B cell (primary cell): ENCODE measurements at regions not wholly inside any gene's neighbourhood (a gene's known extent, or its start where the extent isn't known, plus 50 kb on each side); places are given as distances from the start of the nearest gene placed in this dataset. TPM values are rescaled to one million over a fixed set of nuclear protein-coding genes. Genes with fewer than 3 reads are reported as not detected.

ENCODE experiments used
- ATAC-seq: fragments of 200-7000 bp; cut with Tn5 transposase; one replicate; pipeline ENCODE4 v1.10.0; 2021; ENCODE audit warnings: low read depth, mild to moderate bottlenecking, moderate number of reproducible peaks, moderate library complexity
- CTCF ChIA-PET: fragments of 350-600 bp; sonication (Branson Sonifier 250); formaldehyde crosslinking; loops from one replicate; lab custom pipeline; 2021; ENCODE audit warnings: antibody characterized with exemption, inconsistent platforms; lab: Charles Lee
- POLR2A ChIA-PET: fragments of 350-600 bp; sonication (Branson Sonifier 250); formaldehyde crosslinking; loops from one replicate; lab custom pipeline; 2021; ENCODE audit warnings: antibody characterized with exemption; lab: Charles Lee
- DNase-seq: peaks from one replicate; pipeline ENCODE4 v3.0.0; 2013
- H2AFZ ChIP-seq: 2 replicates; pipeline ENCODE4 v1.6.1; 2012; ENCODE audit warnings: mild to moderate bottlenecking, low read depth, low read length; ENCODE audit not compliant: insufficient read depth, poor library complexity, severe bottlenecking
- H3K27ac ChIP-seq, 2 donors: 1 replicate in 1 of 2; 2 replicates in 1 of 2; pipeline ENCODE4 v1.5.1; 2012 to 2013; ENCODE audit warnings: low read length in 2 of 2, mild to moderate bottlenecking in 2 of 2, moderate library complexity in 1 of 2
- H3K27me3 ChIP-seq, 4 experiments: fragments of 200-600 bp in 1 of 4; sonication (generic) in 1 of 4; replicated peaks in 1 of 4; 1 replicate in 2 of 4; 2 replicates in 2 of 4; pipeline versions ENCODE4 v1.6.1 to v1.7.0; 2013 to 2016; ENCODE audit warnings: low read length in 3 of 4, mild to moderate bottlenecking in 2 of 4, mixed read lengths in 1 of 4, moderate library complexity in 1 of 4; ENCODE audit not compliant: insufficient read depth in 4 of 4, control insufficient read depth in 3 of 4; ENCODE audit errors: control extremely low read depth in 1 of 4
- H3K36me3 ChIP-seq, 2 experiments: replicated peaks in 1 of 2; 1 replicate in 1 of 2; 2 replicates in 1 of 2; pipeline versions ENCODE4 v1.6.1 to v1.7.1; 2013; ENCODE audit warnings: low read length in 1 of 2; ENCODE audit not compliant: insufficient read depth in 2 of 2, control insufficient read depth in 1 of 2; ENCODE audit errors: control extremely low read depth in 1 of 2, extremely low read depth in 1 of 2
- H3K4me1 ChIP-seq, 2 donors: fragments of 200-600 bp in 1 of 2; sonication (generic) in 1 of 2; 1 replicate in 1 of 2; 2 replicates in 1 of 2; pipeline versions ENCODE4 v1.5.1 to v1.6.1; 2013 to 2017; ENCODE audit warnings: low read length in 2 of 2; ENCODE audit not compliant: control insufficient read depth in 2 of 2, insufficient read depth in 2 of 2
- H3K4me2 ChIP-seq: replicated peaks from 2 replicates; pipeline ENCODE3; 2012; ENCODE audit warnings: mild to moderate bottlenecking, low read depth, low read length; ENCODE audit not compliant: poor library complexity, severe bottlenecking
- H3K4me3 ChIP-seq, 5 experiments: fragments of 200-600 bp in 1 of 5; sonication (generic) in 1 of 5; 1 replicate in 3 of 5; 2 replicates in 2 of 5; pipeline versions ENCODE4 v1.5.1 to v1.7.0; 2011 to 2016; ENCODE audit warnings: low read length in 4 of 5, mild to moderate bottlenecking in 4 of 5, low read depth in 2 of 5, control low read depth in 1 of 5, moderate library complexity in 1 of 5; ENCODE audit not compliant: insufficient read depth in 1 of 5; ENCODE audit errors: control extremely low read depth in 1 of 5, extremely low read depth in 1 of 5
- H3K79me2 ChIP-seq: fragments of 200-600 bp; sonication (generic); one replicate; pipeline ENCODE4 v1.6.0; 2016; ENCODE audit warnings: low read length; ENCODE audit not compliant: control insufficient read depth, insufficient read depth
- H3K9ac ChIP-seq: fragments of 200-600 bp; sonication (generic); 2 replicates; pipeline ENCODE4 v1.6.1; 2017; ENCODE audit warnings: mild to moderate bottlenecking, low read length, moderate library complexity
- H3K9me3 ChIP-seq, 3 donors: one replicate each; pipeline versions ENCODE4 v1.6.1 to v1.7.1; 2013; ENCODE audit warnings: low read length in 2 of 3; ENCODE audit not compliant: control insufficient read depth in 2 of 3, insufficient read depth in 1 of 3; ENCODE audit errors: control extremely low read depth in 1 of 3
- H4K20me1 ChIP-seq: 2 replicates; pipeline ENCODE4 v1.6.0; 2012; ENCODE audit warnings: mild to moderate bottlenecking, low read length; ENCODE audit not compliant: insufficient read depth, control insufficient read depth, poor library complexity, severe bottlenecking
- H3K27ac Mint-ChIP-seq: one replicate; pipeline ENCODE4 v1.8.0; 2021; ENCODE audit warnings: mixed read lengths
- H3K27me3 Mint-ChIP-seq: one replicate; pipeline ENCODE4 v1.8.0; 2021; ENCODE audit warnings: mixed read lengths
- H3K4me1 Mint-ChIP-seq: one replicate; pipeline ENCODE4 v1.8.0; 2021; ENCODE audit warnings: mixed read lengths
- H3K4me3 Mint-ChIP-seq: one replicate; pipeline ENCODE4 v1.8.0; 2021; ENCODE audit warnings: mixed read lengths
- H3K9me3 Mint-ChIP-seq: one replicate; pipeline ENCODE4 v1.8.0; 2022; ENCODE audit warnings: mixed read lengths; ENCODE audit not compliant: insufficient read depth
- CTCF ChIP-seq: fragments of 200-600 bp; IDR thresholded peaks from one replicate; pipeline ENCODE4 v1.8.0; 2022; ENCODE audit warnings: antibody characterized with exemption, mild to moderate bottlenecking
- EZH2 ChIP-seq: IDR thresholded peaks from 2 replicates; pipeline ENCODE4 v1.6.1; 2012; ENCODE audit warnings: borderline replicate concordance, low read depth, mild to moderate bottlenecking, moderate library complexity, low read length; ENCODE audit not compliant: insufficient read depth, poor library complexity, severe bottlenecking
- WGBS: methylation state at CpG from one replicate; pipeline ENCODE4 v1.1.5; 2013; ENCODE audit warnings: missing lambda C conversion rate; ENCODE audit not compliant: insufficient coverage; 5-methylcytosine and 5-hydroxymethylcytosine counted together
- intact Hi-C: fragments of 100-400 bp; cut with micrococcal nuclease; formaldehyde crosslinking; loops from one replicate; pipeline ENCODE4 v1.10.0; 2022
- small RNA-seq: library from RNA; depleted of rRNA; stranded (forward); fragments of <200 nt; gene quantifications from one replicate; pipeline ENCODE3, GENCODE V24; 2012; ENCODE audit warnings: low replicate concordance, low read depth; ENCODE audit not compliant: insufficient read length

- intact Hi-C loops: no loop called here
- Histone ChIP-seq H4K20me1 (no peaks in the 10 kb centered on the region), H3K4me3 (no peak overlapping the region), H3K9me3 (no peaks in the 10 kb centered on the region), H3K9ac (no peak overlapping the region), H3K27me3 (no peaks in the 10 kb centered on the region), H3K4me1 (peaks cover 26 to 27% of the 10 kb centered on the region in 2 donors), H3K27ac (no peak overlapping the region), H3K36me3 (no peaks in the 10 kb centered on the region), H3K4me2 (peak overlapping the region; percentile 49), H2AFZ (peak overlapping the region; percentile 17), H3K79me2 (no peaks in the 10 kb centered on the region)
- peak overlapping the region; percentile 14 for H3K4me3 Mint-ChIP-seq
- H3K9me3 Mint-ChIP-seq: no peaks in the 10 kb centered on the region
- TF ChIP-seq CTCF (no peak), EZH2 (no peak)
- ATAC-seq (no peak), DNase-seq (no peak)
- WGBS: 24% methylated on average over 3 of the region's 4 CpGs
- ChIA-PET CTCF (interaction anchor here (0.5 kb wide), 1 partner anchor 824 kb away, joined by 3 read pairs; no protein-coding TSS in a partner anchor), POLR2A (no interaction called here)
- no peaks in the 10 kb centered on the region for H3K27me3 Mint-ChIP-seq
- peaks cover 24% of the 10 kb centered on the region for H3K4me1 Mint-ChIP-seq
- no peak overlapping the region for H3K27ac Mint-ChIP-seq
Observed at GRCh38 chr11:13227676-13228255, 49.8 kb upstream of the BMAL1 start.

Small RNAs in the stretch of these regions (small RNA-seq; reads per million reads assigned to genes)
- not detected for gene AC022878.1
